C4-2B (cell line): ENCODE measurements at regions not wholly inside any gene's neighbourhood (a gene's known extent, or its start where the extent isn't known, plus 50 kb on each side); places are given as distances from the start of the nearest gene placed in this dataset.

Experiments used
- H3K27ac ChIP-seq: fragments of 450-650 bp; 2 replicates; pipeline ENCODE4 v1.5.1; 2017
- ZFX ChIP-seq: fragments of 450-650 bp; IDR thresholded peaks from 2 replicates; pipeline ENCODE4 v1.6.1; 2017
- TF ChIP-seq, protein P1 (sequence below): fragments of 450-650 bp; conservative IDR thresholded peaks from 2 replicates; pipeline ENCODE4 v1.5.1; 2017; ENCODE audit warnings: mild to moderate bottlenecking

DNA sequence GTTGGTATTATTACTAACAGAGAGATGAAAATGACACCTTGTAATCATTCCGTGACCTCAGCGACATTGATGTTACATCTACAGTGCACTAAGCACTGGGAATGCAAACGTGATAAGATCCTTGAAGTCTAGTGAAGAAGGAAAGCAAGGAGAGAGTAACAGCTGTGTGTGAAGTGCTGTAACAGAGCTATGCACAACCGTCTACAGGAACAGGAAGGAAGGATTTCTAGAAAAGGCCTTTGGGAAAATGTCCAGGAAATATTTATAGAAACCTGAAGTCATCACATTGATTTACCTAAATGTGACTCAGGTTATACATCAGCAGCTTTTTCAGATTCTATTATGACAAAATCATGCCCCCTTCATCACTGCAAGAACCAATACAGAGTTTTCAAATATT is 304.2 kb upstream of the AMIGO2 start:
- TF ChIP-seq ZFX, result no peak
- TF ChIP-seq, protein P1, sequence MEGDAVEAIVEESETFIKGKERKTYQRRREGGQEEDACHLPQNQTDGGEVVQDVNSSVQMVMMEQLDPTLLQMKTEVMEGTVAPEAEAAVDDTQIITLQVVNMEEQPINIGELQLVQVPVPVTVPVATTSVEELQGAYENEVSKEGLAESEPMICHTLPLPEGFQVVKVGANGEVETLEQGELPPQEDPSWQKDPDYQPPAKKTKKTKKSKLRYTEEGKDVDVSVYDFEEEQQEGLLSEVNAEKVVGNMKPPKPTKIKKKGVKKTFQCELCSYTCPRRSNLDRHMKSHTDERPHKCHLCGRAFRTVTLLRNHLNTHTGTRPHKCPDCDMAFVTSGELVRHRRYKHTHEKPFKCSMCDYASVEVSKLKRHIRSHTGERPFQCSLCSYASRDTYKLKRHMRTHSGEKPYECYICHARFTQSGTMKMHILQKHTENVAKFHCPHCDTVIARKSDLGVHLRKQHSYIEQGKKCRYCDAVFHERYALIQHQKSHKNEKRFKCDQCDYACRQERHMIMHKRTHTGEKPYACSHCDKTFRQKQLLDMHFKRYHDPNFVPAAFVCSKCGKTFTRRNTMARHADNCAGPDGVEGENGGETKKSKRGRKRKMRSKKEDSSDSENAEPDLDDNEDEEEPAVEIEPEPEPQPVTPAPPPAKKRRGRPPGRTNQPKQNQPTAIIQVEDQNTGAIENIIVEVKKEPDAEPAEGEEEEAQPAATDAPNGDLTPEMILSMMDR, result no peak
- H3K27ac ChIP-seq, result no peak overlapping the region

DNA sequence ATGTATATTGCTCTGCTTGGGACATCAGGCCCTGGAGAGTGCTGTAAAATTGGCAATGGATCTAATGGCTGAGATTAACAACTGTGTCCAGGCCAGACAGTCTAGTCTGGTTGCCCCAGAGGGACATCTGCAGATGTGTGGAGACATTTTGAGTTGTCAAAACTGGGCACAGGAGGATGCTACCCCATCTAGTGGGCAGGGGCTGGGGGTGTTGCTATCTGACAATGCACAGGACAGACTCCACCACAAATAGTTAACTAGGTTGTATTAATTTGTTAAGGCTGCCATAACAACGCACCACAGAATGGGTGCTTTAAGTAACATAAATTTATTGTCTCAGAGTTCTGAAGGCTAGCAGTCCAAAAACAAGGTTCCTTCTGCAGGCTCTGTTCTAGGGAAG is 302.5 kb upstream of the AMIGO2 start:
- H3K27ac ChIP-seq, result no peak overlapping the region
- TF ChIP-seq, protein P1, result 0 out of 2 replicates have a peak, but pooled peaks have one; percentile 5
- TF ChIP-seq ZFX, result no peak

DNA sequence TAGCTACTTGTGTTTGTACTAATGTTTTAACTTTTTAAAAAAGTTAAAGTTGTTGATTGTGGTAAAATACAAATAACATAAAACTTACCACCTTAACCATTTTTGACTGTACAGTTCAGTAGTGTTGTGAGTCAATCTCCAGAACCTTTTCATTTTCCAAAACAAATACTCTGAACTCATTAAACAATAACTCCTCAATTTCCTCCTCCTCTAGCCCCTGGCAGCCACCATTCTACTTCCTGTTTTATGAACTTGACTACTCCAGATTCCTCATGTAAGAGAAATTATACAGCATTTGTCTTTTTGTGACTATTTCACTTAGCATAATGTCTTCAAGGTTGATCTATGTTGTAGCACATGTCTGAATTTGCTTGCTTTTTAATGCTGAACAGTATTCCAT is 299.1 kb upstream of the AMIGO2 start:
- TF ChIP-seq ZFX, result no peak
- TF ChIP-seq, protein P1, result no peak
- H3K27ac ChIP-seq, result no peak overlapping the region

DNA sequence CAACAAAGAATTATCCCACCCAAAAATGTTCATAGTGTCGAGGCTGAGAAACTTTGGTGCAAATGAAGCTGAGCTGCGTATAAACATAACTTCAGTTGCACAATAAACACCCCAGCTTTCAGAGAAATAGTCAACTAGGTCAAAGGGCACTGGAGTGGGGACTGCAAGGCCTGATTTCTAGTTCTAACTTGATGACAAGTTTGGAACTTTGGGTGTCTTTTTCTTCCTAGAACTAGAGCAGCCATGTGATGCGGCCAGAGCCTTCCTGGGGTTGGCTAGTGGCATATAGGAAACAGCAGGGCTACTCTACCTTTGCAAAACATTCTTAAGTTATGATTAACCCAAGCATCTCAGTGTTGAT is 298.4 kb upstream of the AMIGO2 start:
- H3K27ac ChIP-seq, result no peak overlapping the region; the same call in 1 of the 2 replicates
- TF ChIP-seq, protein P1, result no peak
- no peak for TF ChIP-seq ZFX

DNA sequence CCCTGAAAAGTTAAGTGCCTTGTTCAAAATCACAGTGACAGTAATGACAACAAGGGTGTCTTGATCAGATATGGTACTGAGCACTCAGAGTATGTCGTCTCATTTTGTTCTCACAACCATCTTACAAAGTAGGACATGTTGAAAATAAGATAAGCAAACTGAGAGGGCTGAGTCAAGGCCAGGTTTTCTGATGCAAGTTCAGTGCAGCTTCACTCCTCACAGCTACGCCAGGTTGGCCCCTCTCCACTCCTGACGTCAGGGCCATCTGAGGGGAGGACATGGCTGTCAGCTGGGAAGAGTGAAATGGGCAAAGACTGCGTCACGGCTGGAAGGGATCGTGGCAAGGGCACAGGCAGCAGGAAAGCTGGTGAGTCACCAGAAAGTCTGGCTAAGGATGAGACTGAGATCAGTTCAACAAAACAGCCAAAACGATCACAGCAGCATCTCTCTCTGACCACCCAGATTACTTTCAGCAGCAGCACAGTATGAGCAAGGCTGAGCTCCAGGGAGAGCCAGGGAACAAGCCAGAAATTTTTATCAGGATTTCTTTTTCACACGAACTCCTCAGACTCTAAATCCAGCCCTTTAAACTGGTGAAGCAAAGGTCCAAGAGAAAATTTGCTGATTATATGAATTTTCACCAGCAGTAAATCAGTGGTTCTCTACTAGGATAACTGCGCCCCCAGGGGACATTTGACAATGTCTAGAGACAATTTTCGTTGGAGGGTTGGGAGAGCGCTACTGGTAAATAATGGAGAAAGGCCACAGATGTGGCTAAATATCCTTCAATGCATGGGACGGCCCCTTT is 297.9 kb upstream of the AMIGO2 start:
- H3K27ac ChIP-seq, result peak overlapping the region; percentile 20; the same call in 1 of the 2 replicates
- TF ChIP-seq, protein P1, result no peak
- no peak for TF ChIP-seq ZFX

DNA sequence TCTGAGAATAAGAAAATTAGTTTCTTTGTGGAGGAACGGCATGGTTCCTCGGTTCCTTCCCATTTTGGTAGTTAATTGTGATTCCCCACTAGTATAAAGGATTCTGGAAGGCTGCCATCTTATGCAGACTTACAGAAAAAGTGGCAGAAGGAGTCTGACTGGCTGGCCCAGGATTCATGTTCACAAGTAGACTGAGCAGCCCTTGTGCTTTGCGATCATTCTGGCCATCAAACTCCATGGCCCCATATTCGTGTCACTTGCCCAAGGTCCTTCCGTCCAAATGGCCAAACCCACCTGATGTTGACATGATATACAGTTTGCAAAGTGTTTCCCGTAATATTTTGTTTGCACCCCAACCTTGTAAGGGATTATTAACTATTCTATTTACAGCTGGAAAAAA is 297.2 kb upstream of the AMIGO2 start:
- TF ChIP-seq, protein P1, result no peak
- TF ChIP-seq ZFX, result no peak
- no peak overlapping the region for H3K27ac ChIP-seq

DNA sequence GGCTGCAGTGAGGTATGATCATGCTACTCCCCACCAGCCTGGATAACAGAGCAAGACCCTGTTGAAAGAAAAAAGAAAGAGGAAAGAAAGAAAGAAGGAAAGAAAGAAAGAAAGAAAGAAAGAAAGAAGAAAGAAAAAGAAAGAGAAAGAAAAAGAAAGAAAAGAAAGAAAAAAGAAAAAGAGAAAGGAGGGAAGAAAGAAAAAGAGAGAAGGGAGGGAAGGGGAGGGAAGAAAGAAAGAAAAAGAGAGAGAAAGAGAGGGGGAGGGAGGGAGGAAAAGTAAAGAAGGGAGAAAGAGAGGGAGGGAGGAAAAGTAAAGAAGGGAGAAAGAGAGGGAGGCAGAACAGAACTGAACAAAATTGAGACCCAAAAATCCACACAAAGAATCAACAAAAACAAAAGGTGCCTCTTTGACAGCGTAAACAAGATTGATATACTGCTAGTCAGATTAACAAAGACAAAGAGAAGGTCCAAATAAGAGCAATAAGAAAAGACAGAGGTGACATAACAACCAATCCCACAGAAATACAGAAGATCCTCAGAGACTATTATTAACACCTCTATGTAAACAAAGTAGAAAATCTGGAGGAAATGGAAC is 293.9 kb upstream of the AMIGO2 start:
- TF ChIP-seq, protein P1, result no peak
- no peak for TF ChIP-seq ZFX
- no peak overlapping the region for H3K27ac ChIP-seq
